H9 (cell line): ENCODE measurements at regions not wholly inside any gene's neighbourhood (a gene's known extent, or its start where the extent isn't known, plus 50 kb on each side); places are given as distances from the start of the nearest gene placed in this dataset.

Source experiments
- DNase-seq: peaks from one replicate; pipeline ENCODE4 v3.0.0-alpha.2; 2017
- H2AFZ ChIP-seq: one replicate; pipeline ENCODE4 v1.6.1; 2013; ENCODE audit warnings: mild to moderate bottlenecking, low read length, control low read depth, moderate library complexity
- H2AK5ac ChIP-seq: 2 replicates; pipeline ENCODE4 v1.6.1; 2013; ENCODE audit warnings: low read length, control low read depth, mixed read lengths; ENCODE audit not compliant: insufficient read length
- H2BK120ac ChIP-seq: one replicate; pipeline ENCODE4 v1.6.1; 2013; ENCODE audit warnings: low read depth, mild to moderate bottlenecking, low read length, control low read depth, inconsistent platforms; ENCODE audit not compliant: poor library complexity, severe bottlenecking
- H2BK12ac ChIP-seq: 2 replicates; pipeline ENCODE4 v1.6.1; 2013; ENCODE audit warnings: low read length, control low read depth, mixed read lengths, low read depth; ENCODE audit not compliant: insufficient read length
- H2BK15ac ChIP-seq: 2 replicates; pipeline ENCODE4 v1.6.1; 2013; ENCODE audit warnings: low read depth, low read length, control low read depth
- H2BK20ac ChIP-seq: one replicate; pipeline ENCODE4 v1.6.1; 2013; ENCODE audit warnings: low read depth, mild to moderate bottlenecking, low read length, control low read depth, inconsistent platforms; ENCODE audit not compliant: poor library complexity, severe bottlenecking
- H2BK5ac ChIP-seq: 2 replicates; pipeline ENCODE4 v1.6.1; 2013; ENCODE audit warnings: low read length, control low read depth, mixed read lengths; ENCODE audit not compliant: insufficient read length
- H3K14ac ChIP-seq: 2 replicates; pipeline ENCODE4 v1.6.1; 2013; ENCODE audit warnings: low read length, control low read depth; ENCODE audit not compliant: insufficient read depth
- H3K18ac ChIP-seq: 2 replicates; pipeline ENCODE4 v1.6.1; 2013; ENCODE audit warnings: low read depth, mild to moderate bottlenecking, mixed read lengths, low read length, control low read depth; ENCODE audit not compliant: insufficient read length
- H3K23ac ChIP-seq: 2 replicates; pipeline ENCODE4 v1.6.1; 2013; ENCODE audit warnings: low read length, control low read depth, mixed read lengths, low read depth; ENCODE audit not compliant: insufficient read length
- H3K23me2 ChIP-seq: 2 replicates; pipeline ENCODE4 v1.6.1; 2013; ENCODE audit warnings: low read depth, mild to moderate bottlenecking, mixed read lengths, low read length, control low read depth; ENCODE audit not compliant: insufficient read length, poor library complexity, severe bottlenecking
- H3K27ac ChIP-seq: 2 replicates; pipeline ENCODE4 v1.5.1; 2013; ENCODE audit warnings: low read length, control low read depth, mixed read lengths, low read depth; ENCODE audit not compliant: insufficient read length
- H3K27me3 ChIP-seq: 2 replicates; pipeline ENCODE4 v1.6.1; 2013; ENCODE audit warnings: low read length, control low read depth, inconsistent platforms; ENCODE audit not compliant: insufficient read depth
- H3K4ac ChIP-seq: 2 replicates; pipeline ENCODE4 v1.6.1; 2013; ENCODE audit warnings: low read depth, mild to moderate bottlenecking, control low read depth, inconsistent platforms, low read length, moderate library complexity
- H3K4me1 ChIP-seq: 2 replicates; pipeline ENCODE4 v1.6.1; 2013; ENCODE audit warnings: low read length, control low read depth, inconsistent platforms; ENCODE audit not compliant: insufficient read depth
- H3K4me2 ChIP-seq: 2 replicates; pipeline ENCODE4 v1.6.1; 2013; ENCODE audit warnings: low read length, control low read depth, mixed read lengths; ENCODE audit not compliant: insufficient read length, insufficient read depth
- H3K56ac ChIP-seq: 2 replicates; pipeline ENCODE4 v1.6.1; 2013; ENCODE audit warnings: low read depth, mild to moderate bottlenecking, mixed read lengths, low read length, control low read depth; ENCODE audit not compliant: insufficient read length
- H3K79me1 ChIP-seq: 2 replicates; pipeline ENCODE4 v1.6.1; 2013; ENCODE audit warnings: low read depth, mild to moderate bottlenecking, moderate library complexity, low read length, control low read depth, inconsistent platforms; ENCODE audit not compliant: insufficient read depth, poor library complexity, severe bottlenecking
- H3K79me2 ChIP-seq: 2 replicates; pipeline ENCODE4 v1.6.1; 2013; ENCODE audit warnings: low read length, control low read depth, inconsistent platforms; ENCODE audit not compliant: insufficient read depth
- H3K9ac ChIP-seq: 2 replicates; pipeline ENCODE4 v1.6.1; 2013; ENCODE audit warnings: low read length, control low read depth, mixed read lengths; ENCODE audit not compliant: insufficient read length; ENCODE audit errors: extremely low read depth
- H3K9me3 ChIP-seq: one replicate; pipeline ENCODE4 v1.6.1; 2013; ENCODE audit warnings: low read depth, low read length, inconsistent platforms; ENCODE audit not compliant: control insufficient read depth
- H3T11ph ChIP-seq: one replicate; pipeline ENCODE4 v1.6.1; 2013; ENCODE audit warnings: mild to moderate bottlenecking, low read length, control low read depth, inconsistent platforms
- H4K20me1 ChIP-seq: one replicate; pipeline ENCODE4 v1.6.1; 2013; ENCODE audit not compliant: control insufficient read depth, insufficient read length, insufficient read depth
- H4K5ac ChIP-seq: 2 replicates; pipeline ENCODE4 v1.6.1; 2013; ENCODE audit warnings: low read depth, mild to moderate bottlenecking, mixed read lengths, low read length, control low read depth; ENCODE audit not compliant: insufficient read length
- H4K8ac ChIP-seq: replicated peaks from 2 replicates; pipeline ENCODE4 v1.6.1; 2013; ENCODE audit warnings: low read length, control low read depth, mixed read lengths, low read depth; ENCODE audit not compliant: insufficient read length
- H4K91ac ChIP-seq: 2 replicates; pipeline ENCODE4 v1.6.1; 2013; ENCODE audit warnings: low read depth, mild to moderate bottlenecking, moderate library complexity, mixed read lengths, low read length, control low read depth; ENCODE audit not compliant: insufficient read length
- H3K27ac Mint-ChIP-seq, 3 experiments: 2 replicates in 2 of 3; 3 replicates in 1 of 3; pipeline ENCODE4 v1.8.0; 2020 to 2021; ENCODE audit warnings: mixed read lengths in 3 of 3, mild to moderate bottlenecking in 1 of 3, moderate library complexity in 1 of 3
- H3K27me3 Mint-ChIP-seq: 2 replicates; pipeline ENCODE4 v1.8.0; 2021; ENCODE audit warnings: low read depth, mild to moderate bottlenecking, moderate library complexity, mixed read lengths
- H3K36me3 Mint-ChIP-seq, 3 experiments: 2 replicates in 2 of 3; 3 replicates in 1 of 3; pipeline ENCODE4 v1.8.0; 2020 to 2021; ENCODE audit warnings: low read depth in 3 of 3, mixed read lengths in 3 of 3; ENCODE audit not compliant: insufficient read depth in 1 of 3
- H3K4me1 Mint-ChIP-seq, 2 experiments: 2 replicates each; pipeline ENCODE4 v1.8.0; 2020; ENCODE audit warnings: mixed read lengths in 2 of 2
- H3K4me3 Mint-ChIP-seq, 2 experiments: 2 replicates in 1 of 2; 3 replicates in 1 of 2; pipeline ENCODE4 v1.8.0; 2020 to 2021; ENCODE audit warnings: mild to moderate bottlenecking in 2 of 2, mixed read lengths in 2 of 2, moderate library complexity in 1 of 2
- H3K9me3 Mint-ChIP-seq, 2 experiments: 2 replicates in 1 of 2; 3 replicates in 1 of 2; pipeline ENCODE4 v1.8.0; 2020; ENCODE audit warnings: mild to moderate bottlenecking in 2 of 2, mixed read lengths in 2 of 2, moderate library complexity in 1 of 2
- TF ChIP-seq, protein P1 (sequence below): fragments of 200-600 bp; sonication (generic); conservative IDR thresholded peaks from 3 replicates; pipeline ENCODE4 v1.8.0; 2021; ENCODE audit warnings: antibody characterized with exemption, mild to moderate bottlenecking

DNA sequence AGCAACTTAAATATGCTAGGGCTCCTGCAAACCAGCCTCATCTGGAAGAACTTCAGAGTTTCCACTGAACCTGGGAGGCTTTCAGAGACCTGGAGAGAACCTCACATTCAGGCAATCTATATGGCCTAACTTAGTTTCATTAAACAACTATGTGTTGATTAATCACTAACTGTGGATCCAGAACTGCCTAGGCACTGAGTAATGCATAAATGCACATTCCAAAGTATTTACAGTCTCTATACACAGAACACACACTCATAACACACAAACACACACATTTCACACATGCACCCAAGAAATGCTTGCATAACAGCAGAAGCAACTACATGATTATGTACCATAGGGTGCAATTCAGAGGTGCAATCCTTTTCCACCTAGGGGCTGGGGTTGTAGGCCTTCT lies 552.8 kb downstream of the BCL11A start:
- H3K9me3 ChIP-seq: no peaks in the 10 kb centered on the region
- H2AK5ac ChIP-seq: no peak overlapping the region
- no peak overlapping the region for H3K18ac ChIP-seq
- no peak overlapping the region for H2BK120ac ChIP-seq
- H3K79me1 ChIP-seq: no peaks in the 10 kb centered on the region
- Mint-ChIP-seq H3K9me3 (no peaks in the 10 kb centered on the region; a peak in 1 of 5 replicates), H3K36me3 (no peaks in the 10 kb centered on the region), H3K4me3 (no peak overlapping the region), H3K27ac (no peak overlapping the region), H3K4me1 (peaks cover 22 to 27% of the 10 kb centered on the region in 2 experiments), H3K27me3 (no peaks in the 10 kb centered on the region)
- H3K27ac ChIP-seq: no peak overlapping the region
- no peak overlapping the region for H3K9ac ChIP-seq
- no peaks in the 10 kb centered on the region for H3K23me2 ChIP-seq
- no peak overlapping the region for H4K8ac ChIP-seq
- H3K4me2 ChIP-seq: no peak overlapping the region
- no peaks in the 10 kb centered on the region for H3K79me2 ChIP-seq
- H3K56ac ChIP-seq: no peak overlapping the region
- H4K20me1 ChIP-seq: no peaks in the 10 kb centered on the region
- no peak overlapping the region for H3K14ac ChIP-seq
- no peak overlapping the region for H4K5ac ChIP-seq
- no peak overlapping the region for H3K4ac ChIP-seq
- no peak overlapping the region for H3T11ph ChIP-seq
- H2BK15ac ChIP-seq: no peak overlapping the region
- no peaks in the 10 kb centered on the region for H3K27me3 ChIP-seq
- peaks cover 6% of the 10 kb centered on the region; the same call in 1 of the 2 replicates for H3K4me1 ChIP-seq
- H2BK12ac ChIP-seq: no peak overlapping the region
- no peak for DNase-seq
- H2BK20ac ChIP-seq: no peak overlapping the region
- no peak overlapping the region for H4K91ac ChIP-seq
- TF ChIP-seq, protein P1, sequence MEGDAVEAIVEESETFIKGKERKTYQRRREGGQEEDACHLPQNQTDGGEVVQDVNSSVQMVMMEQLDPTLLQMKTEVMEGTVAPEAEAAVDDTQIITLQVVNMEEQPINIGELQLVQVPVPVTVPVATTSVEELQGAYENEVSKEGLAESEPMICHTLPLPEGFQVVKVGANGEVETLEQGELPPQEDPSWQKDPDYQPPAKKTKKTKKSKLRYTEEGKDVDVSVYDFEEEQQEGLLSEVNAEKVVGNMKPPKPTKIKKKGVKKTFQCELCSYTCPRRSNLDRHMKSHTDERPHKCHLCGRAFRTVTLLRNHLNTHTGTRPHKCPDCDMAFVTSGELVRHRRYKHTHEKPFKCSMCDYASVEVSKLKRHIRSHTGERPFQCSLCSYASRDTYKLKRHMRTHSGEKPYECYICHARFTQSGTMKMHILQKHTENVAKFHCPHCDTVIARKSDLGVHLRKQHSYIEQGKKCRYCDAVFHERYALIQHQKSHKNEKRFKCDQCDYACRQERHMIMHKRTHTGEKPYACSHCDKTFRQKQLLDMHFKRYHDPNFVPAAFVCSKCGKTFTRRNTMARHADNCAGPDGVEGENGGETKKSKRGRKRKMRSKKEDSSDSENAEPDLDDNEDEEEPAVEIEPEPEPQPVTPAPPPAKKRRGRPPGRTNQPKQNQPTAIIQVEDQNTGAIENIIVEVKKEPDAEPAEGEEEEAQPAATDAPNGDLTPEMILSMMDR: no peak
- H3K23ac ChIP-seq: no peak overlapping the region
- no peak overlapping the region for H2AFZ ChIP-seq
- no peak overlapping the region for H2BK5ac ChIP-seq
